H9 (cell line): ENCODE measurements at regions not wholly inside any gene's neighbourhood (a gene's known extent, or its start where the extent isn't known, plus 50 kb on each side); places are given as distances from the start of the nearest gene placed in this dataset.

Experiments used
- DNase-seq: peaks from one replicate; pipeline ENCODE4 v3.0.0-alpha.2; 2017
- H2AFZ ChIP-seq: one replicate; pipeline ENCODE4 v1.6.1; 2013; ENCODE audit warnings: mild to moderate bottlenecking, low read length, control low read depth, moderate library complexity
- H2AK5ac ChIP-seq: 2 replicates; pipeline ENCODE4 v1.6.1; 2013; ENCODE audit warnings: low read length, control low read depth, mixed read lengths; ENCODE audit not compliant: insufficient read length
- H2BK120ac ChIP-seq: one replicate; pipeline ENCODE4 v1.6.1; 2013; ENCODE audit warnings: low read depth, mild to moderate bottlenecking, low read length, control low read depth, inconsistent platforms; ENCODE audit not compliant: poor library complexity, severe bottlenecking
- H2BK12ac ChIP-seq: 2 replicates; pipeline ENCODE4 v1.6.1; 2013; ENCODE audit warnings: low read length, control low read depth, mixed read lengths, low read depth; ENCODE audit not compliant: insufficient read length
- H2BK15ac ChIP-seq: 2 replicates; pipeline ENCODE4 v1.6.1; 2013; ENCODE audit warnings: low read depth, low read length, control low read depth
- H2BK20ac ChIP-seq: one replicate; pipeline ENCODE4 v1.6.1; 2013; ENCODE audit warnings: low read depth, mild to moderate bottlenecking, low read length, control low read depth, inconsistent platforms; ENCODE audit not compliant: poor library complexity, severe bottlenecking
- H2BK5ac ChIP-seq: 2 replicates; pipeline ENCODE4 v1.6.1; 2013; ENCODE audit warnings: low read length, control low read depth, mixed read lengths; ENCODE audit not compliant: insufficient read length
- H3K14ac ChIP-seq: 2 replicates; pipeline ENCODE4 v1.6.1; 2013; ENCODE audit warnings: low read length, control low read depth; ENCODE audit not compliant: insufficient read depth
- H3K18ac ChIP-seq: 2 replicates; pipeline ENCODE4 v1.6.1; 2013; ENCODE audit warnings: low read depth, mild to moderate bottlenecking, mixed read lengths, low read length, control low read depth; ENCODE audit not compliant: insufficient read length
- H3K23ac ChIP-seq: 2 replicates; pipeline ENCODE4 v1.6.1; 2013; ENCODE audit warnings: low read length, control low read depth, mixed read lengths, low read depth; ENCODE audit not compliant: insufficient read length
- H3K23me2 ChIP-seq: 2 replicates; pipeline ENCODE4 v1.6.1; 2013; ENCODE audit warnings: low read depth, mild to moderate bottlenecking, mixed read lengths, low read length, control low read depth; ENCODE audit not compliant: insufficient read length, poor library complexity, severe bottlenecking
- H3K27ac ChIP-seq: 2 replicates; pipeline ENCODE4 v1.5.1; 2013; ENCODE audit warnings: low read length, control low read depth, mixed read lengths, low read depth; ENCODE audit not compliant: insufficient read length
- H3K27me3 ChIP-seq: 2 replicates; pipeline ENCODE4 v1.6.1; 2013; ENCODE audit warnings: low read length, control low read depth, inconsistent platforms; ENCODE audit not compliant: insufficient read depth
- H3K4ac ChIP-seq: 2 replicates; pipeline ENCODE4 v1.6.1; 2013; ENCODE audit warnings: low read depth, mild to moderate bottlenecking, control low read depth, inconsistent platforms, low read length, moderate library complexity
- H3K4me1 ChIP-seq: 2 replicates; pipeline ENCODE4 v1.6.1; 2013; ENCODE audit warnings: low read length, control low read depth, inconsistent platforms; ENCODE audit not compliant: insufficient read depth
- H3K4me2 ChIP-seq: 2 replicates; pipeline ENCODE4 v1.6.1; 2013; ENCODE audit warnings: low read length, control low read depth, mixed read lengths; ENCODE audit not compliant: insufficient read length, insufficient read depth
- H3K56ac ChIP-seq: 2 replicates; pipeline ENCODE4 v1.6.1; 2013; ENCODE audit warnings: low read depth, mild to moderate bottlenecking, mixed read lengths, low read length, control low read depth; ENCODE audit not compliant: insufficient read length
- H3K79me1 ChIP-seq: 2 replicates; pipeline ENCODE4 v1.6.1; 2013; ENCODE audit warnings: low read depth, mild to moderate bottlenecking, moderate library complexity, low read length, control low read depth, inconsistent platforms; ENCODE audit not compliant: insufficient read depth, poor library complexity, severe bottlenecking
- H3K79me2 ChIP-seq: 2 replicates; pipeline ENCODE4 v1.6.1; 2013; ENCODE audit warnings: low read length, control low read depth, inconsistent platforms; ENCODE audit not compliant: insufficient read depth
- H3K9ac ChIP-seq: 2 replicates; pipeline ENCODE4 v1.6.1; 2013; ENCODE audit warnings: low read length, control low read depth, mixed read lengths; ENCODE audit not compliant: insufficient read length; ENCODE audit errors: extremely low read depth
- H3K9me3 ChIP-seq: one replicate; pipeline ENCODE4 v1.6.1; 2013; ENCODE audit warnings: low read depth, low read length, inconsistent platforms; ENCODE audit not compliant: control insufficient read depth
- H3T11ph ChIP-seq: one replicate; pipeline ENCODE4 v1.6.1; 2013; ENCODE audit warnings: mild to moderate bottlenecking, low read length, control low read depth, inconsistent platforms
- H4K20me1 ChIP-seq: one replicate; pipeline ENCODE4 v1.6.1; 2013; ENCODE audit not compliant: control insufficient read depth, insufficient read length, insufficient read depth
- H4K5ac ChIP-seq: 2 replicates; pipeline ENCODE4 v1.6.1; 2013; ENCODE audit warnings: low read depth, mild to moderate bottlenecking, mixed read lengths, low read length, control low read depth; ENCODE audit not compliant: insufficient read length
- H4K8ac ChIP-seq: replicated peaks from 2 replicates; pipeline ENCODE4 v1.6.1; 2013; ENCODE audit warnings: low read length, control low read depth, mixed read lengths, low read depth; ENCODE audit not compliant: insufficient read length
- H4K91ac ChIP-seq: 2 replicates; pipeline ENCODE4 v1.6.1; 2013; ENCODE audit warnings: low read depth, mild to moderate bottlenecking, moderate library complexity, mixed read lengths, low read length, control low read depth; ENCODE audit not compliant: insufficient read length
- H3K27ac Mint-ChIP-seq, 3 experiments: 2 replicates in 2 of 3; 3 replicates in 1 of 3; pipeline ENCODE4 v1.8.0; 2020 to 2021; ENCODE audit warnings: mixed read lengths in 3 of 3, mild to moderate bottlenecking in 1 of 3, moderate library complexity in 1 of 3
- H3K27me3 Mint-ChIP-seq: 2 replicates; pipeline ENCODE4 v1.8.0; 2021; ENCODE audit warnings: low read depth, mild to moderate bottlenecking, moderate library complexity, mixed read lengths
- H3K36me3 Mint-ChIP-seq, 3 experiments: 2 replicates in 2 of 3; 3 replicates in 1 of 3; pipeline ENCODE4 v1.8.0; 2020 to 2021; ENCODE audit warnings: low read depth in 3 of 3, mixed read lengths in 3 of 3; ENCODE audit not compliant: insufficient read depth in 1 of 3
- H3K4me1 Mint-ChIP-seq, 2 experiments: 2 replicates each; pipeline ENCODE4 v1.8.0; 2020; ENCODE audit warnings: mixed read lengths in 2 of 2
- H3K4me3 Mint-ChIP-seq, 2 experiments: 2 replicates in 1 of 2; 3 replicates in 1 of 2; pipeline ENCODE4 v1.8.0; 2020 to 2021; ENCODE audit warnings: mild to moderate bottlenecking in 2 of 2, mixed read lengths in 2 of 2, moderate library complexity in 1 of 2
- H3K9me3 Mint-ChIP-seq, 2 experiments: 2 replicates in 1 of 2; 3 replicates in 1 of 2; pipeline ENCODE4 v1.8.0; 2020; ENCODE audit warnings: mild to moderate bottlenecking in 2 of 2, mixed read lengths in 2 of 2, moderate library complexity in 1 of 2
- CTCF ChIP-seq: fragments of 200-600 bp; sonication (generic); conservative IDR thresholded peaks from 3 replicates; pipeline ENCODE4 v1.8.0; 2021; ENCODE audit warnings: antibody characterized with exemption, mild to moderate bottlenecking
- WGBS: extraction: QIAGEN DNeasy Blood & Tissue Kit; methylation state at CpG from one replicate; pipeline ENCODE4 v1.1.7; 2013; ENCODE audit warnings: missing lambda C conversion rate, low lambda C conversion rate, mixed read lengths; ENCODE audit not compliant: insufficient read length; ENCODE audit errors: extremely low coverage; 5-methylcytosine and 5-hydroxymethylcytosine counted together

GRCh38 chrX:34406580-34406979, 250.5 kb downstream of the TMEM47 start:
- no peak overlapping the region for H2AFZ ChIP-seq
- H3K27me3 Mint-ChIP-seq, result no peaks in the 10 kb centered on the region
- no CpG with 5 or more reads among the region's 1 CpG for WGBS
- H3K18ac ChIP-seq, result no peak overlapping the region
- H3K4me1 ChIP-seq, result no peaks in the 10 kb centered on the region
- no peak overlapping the region for H3K4me3 Mint-ChIP-seq
- no peak overlapping the region for H4K5ac ChIP-seq
- H2BK20ac ChIP-seq, result no peak overlapping the region
- no peak overlapping the region for H3K9ac ChIP-seq
- TF ChIP-seq CTCF, result no peak
- no peak overlapping the region for H3K23ac ChIP-seq
- H3K4me1 Mint-ChIP-seq, result no peaks in the 10 kb centered on the region; a peak in 1 of 4 replicates
- no peaks in the 10 kb centered on the region for H3K23me2 ChIP-seq
- H3K4ac ChIP-seq, result no peak overlapping the region
- no peak overlapping the region for H3K27ac Mint-ChIP-seq
- no peak overlapping the region for H4K8ac ChIP-seq
- H3K27ac ChIP-seq, result no peak overlapping the region
- no peak overlapping the region for H2BK5ac ChIP-seq
- no peaks in the 10 kb centered on the region for H3K27me3 ChIP-seq
- peaks cover 14 to 53% of the 10 kb centered on the region in 2 experiments; a peak in 4 of 5 replicates for H3K9me3 Mint-ChIP-seq
- no peaks in the 10 kb centered on the region for H3K79me2 ChIP-seq
- H2BK15ac ChIP-seq, result no peak overlapping the region
- no peak overlapping the region for H4K91ac ChIP-seq
- H3K4me2 ChIP-seq, result no peak overlapping the region
- H2BK12ac ChIP-seq, result no peak overlapping the region
- no peak overlapping the region for H2AK5ac ChIP-seq
- no peaks in the 10 kb centered on the region for H3K9me3 ChIP-seq
- H3K79me1 ChIP-seq, result no peaks in the 10 kb centered on the region
- no peak overlapping the region for H3K14ac ChIP-seq
- H2BK120ac ChIP-seq, result no peak overlapping the region
- no peak for DNase-seq
- no peak overlapping the region for H3T11ph ChIP-seq
- H3K36me3 Mint-ChIP-seq, result no peaks in the 10 kb centered on the region
- H4K20me1 ChIP-seq, result no peaks in the 10 kb centered on the region
- H3K56ac ChIP-seq, result no peak overlapping the region
